Keratinocyte (primary cell): ENCODE measurements at regions not wholly inside any gene's neighbourhood (a gene's known extent, or its start where the extent isn't known, plus 50 kb on each side); places are given as distances from the start of the nearest gene placed in this dataset.

Experiments used
- DNase-seq: peaks from one replicate; pipeline ENCODE4 v3.0.0-alpha.2; 2011; ENCODE audit warnings: low read depth, missing footprints, low spot score
- FAIRE-seq: peaks from 2 replicates; lab custom pipeline; 2011; peaks lifted over from hg19 to GRCh38; lab: Jason Lieb, UNC
- H2AFZ ChIP-seq: 2 replicates; pipeline ENCODE4 v1.6.0; 2012; ENCODE audit warnings: low read length, control low read depth, inconsistent platforms; ENCODE audit not compliant: control insufficient read depth
- H3K27ac ChIP-seq: 2 replicates; pipeline ENCODE4 v1.5.1; 2011; ENCODE audit warnings: low read length; ENCODE audit not compliant: control insufficient read depth, insufficient read depth
- H3K27me3 ChIP-seq: 3 replicates; pipeline ENCODE4 v1.6.0; 2011; ENCODE audit warnings: low read length; ENCODE audit not compliant: control insufficient read depth, insufficient read depth; ENCODE audit errors: extremely low read depth
- H3K36me3 ChIP-seq, 2 experiments: 2 replicates in 1 of 2; 3 replicates in 1 of 2; pipeline ENCODE4 v1.5.1; 2011; ENCODE audit warnings: low read length in 2 of 2, mild to moderate bottlenecking in 1 of 2; ENCODE audit not compliant: control insufficient read depth in 2 of 2, insufficient read depth in 2 of 2; ENCODE audit errors: extremely low read depth in 1 of 2
- H3K4me1 ChIP-seq: 3 replicates; pipeline ENCODE4 v1.5.1; 2011; ENCODE audit warnings: low read length; ENCODE audit not compliant: control insufficient read depth, insufficient read depth; ENCODE audit errors: extremely low read depth
- H3K4me2 ChIP-seq: 3 replicates; pipeline ENCODE4 v1.6.0; 2011; ENCODE audit warnings: low read depth, low read length; ENCODE audit not compliant: control insufficient read depth, insufficient read depth; ENCODE audit errors: extremely low read depth
- H3K4me3 ChIP-seq, 3 experiments: fragments of 200-600 bp in 1 of 3; sonication (generic) in 1 of 3; 2 replicates in 2 of 3; 3 replicates in 1 of 3; pipeline ENCODE4 v1.5.1; 2011 to 2016; ENCODE audit warnings: low read length in 3 of 3, mild to moderate bottlenecking in 3 of 3, control low read depth in 2 of 3, inconsistent platforms in 1 of 3, low read depth in 1 of 3, mixed read lengths in 1 of 3, mixed run types in 1 of 3, moderate library complexity in 1 of 3; ENCODE audit not compliant: control insufficient read depth in 2 of 3, insufficient read depth in 2 of 3; ENCODE audit errors: extremely low read depth in 1 of 3
- H3K79me2 ChIP-seq: 2 replicates; pipeline ENCODE4 v1.6.0; 2012; ENCODE audit warnings: low read length; ENCODE audit not compliant: control insufficient read depth, insufficient read depth
- H3K9ac ChIP-seq: 3 replicates; pipeline ENCODE4 v1.6.0; 2011; ENCODE audit warnings: low read length; ENCODE audit not compliant: control insufficient read depth, insufficient read depth; ENCODE audit errors: extremely low read depth
- H3K9me1 ChIP-seq: 3 replicates; pipeline ENCODE4 v1.6.0; 2011; ENCODE audit warnings: low read length; ENCODE audit not compliant: control insufficient read depth, insufficient read depth; ENCODE audit errors: extremely low read depth
- H3K9me3 ChIP-seq: 2 replicates; pipeline ENCODE4 v1.5.1; 2012; ENCODE audit warnings: low read depth, low read length; ENCODE audit not compliant: control insufficient read depth
- H4K20me1 ChIP-seq: 3 replicates; pipeline ENCODE4 v1.6.0; 2011; ENCODE audit warnings: low read length; ENCODE audit not compliant: control insufficient read depth, insufficient read depth; ENCODE audit errors: extremely low read depth
- EZH2 ChIP-seq: IDR thresholded peaks from one replicate; pipeline ENCODE4 v1.6.1; 2012; ENCODE audit warnings: inconsistent platforms, mild to moderate bottlenecking, low read length, moderate library complexity
- dilution Hi-C: fragments of 300-500 bp; cut with MboI; formaldehyde crosslinking; loops from one replicate; pipeline ENCODE4 v1.7.0; 2020; ENCODE audit warnings: low sequenced_read_pairs; ENCODE audit not compliant: extremely low pct_ligation_motif_present
- TF ChIP-seq, protein P1 (sequence below), 3 experiments: IDR thresholded peaks in 1 of 3; conservative IDR thresholded peaks in 1 of 3; optimal IDR thresholded peaks in 1 of 3; 2 replicates in 2 of 3; 3 replicates in 1 of 3; pipeline versions ENCODE3 to v1.5.1; 2011; ENCODE audit warnings: low read length in 3 of 3, mild to moderate bottlenecking in 3 of 3, moderate library complexity in 2 of 3, control low read depth in 1 of 3, inconsistent platforms in 1 of 3; ENCODE audit not compliant: insufficient read depth in 2 of 3; ENCODE audit errors: extremely low read depth in 1 of 3

GRCh38 chr3:181941250-181941649 is 229.5 kb downstream of the SOX2 start:
- Histone ChIP-seq H3K27ac (no peak overlapping the region), H3K27me3 (no peaks in the 10 kb centered on the region), H3K4me2 (no peak overlapping the region), H2AFZ (no peak overlapping the region), H3K9me3 (no peaks in the 10 kb centered on the region), H3K4me1 (no peaks in the 10 kb centered on the region), H4K20me1 (no peaks in the 10 kb centered on the region), H3K36me3 (no peaks in the 10 kb centered on the region), H3K9me1 (no peaks in the 10 kb centered on the region), H3K79me2 (no peaks in the 10 kb centered on the region), H3K4me3 (no peak overlapping the region), H3K9ac (no peak overlapping the region)
- dilution Hi-C loops: no loop called here
- TF ChIP-seq, protein P1, sequence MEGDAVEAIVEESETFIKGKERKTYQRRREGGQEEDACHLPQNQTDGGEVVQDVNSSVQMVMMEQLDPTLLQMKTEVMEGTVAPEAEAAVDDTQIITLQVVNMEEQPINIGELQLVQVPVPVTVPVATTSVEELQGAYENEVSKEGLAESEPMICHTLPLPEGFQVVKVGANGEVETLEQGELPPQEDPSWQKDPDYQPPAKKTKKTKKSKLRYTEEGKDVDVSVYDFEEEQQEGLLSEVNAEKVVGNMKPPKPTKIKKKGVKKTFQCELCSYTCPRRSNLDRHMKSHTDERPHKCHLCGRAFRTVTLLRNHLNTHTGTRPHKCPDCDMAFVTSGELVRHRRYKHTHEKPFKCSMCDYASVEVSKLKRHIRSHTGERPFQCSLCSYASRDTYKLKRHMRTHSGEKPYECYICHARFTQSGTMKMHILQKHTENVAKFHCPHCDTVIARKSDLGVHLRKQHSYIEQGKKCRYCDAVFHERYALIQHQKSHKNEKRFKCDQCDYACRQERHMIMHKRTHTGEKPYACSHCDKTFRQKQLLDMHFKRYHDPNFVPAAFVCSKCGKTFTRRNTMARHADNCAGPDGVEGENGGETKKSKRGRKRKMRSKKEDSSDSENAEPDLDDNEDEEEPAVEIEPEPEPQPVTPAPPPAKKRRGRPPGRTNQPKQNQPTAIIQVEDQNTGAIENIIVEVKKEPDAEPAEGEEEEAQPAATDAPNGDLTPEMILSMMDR (optimal IDR thresholded peaks at IDR 0.05 in 1 of 3, IDR thresholded peaks at IDR 0.05 in 1 of 3, conservative IDR thresholded peaks at IDR 0.05 in 1 of 3; ENCODE audit: extremely low read depth in 1 of 3, insufficient read depth in 2 of 3, low read length in 3 of 3): no peak
- FAIRE-seq (no peak), DNase-seq (no peak)

DNA sequence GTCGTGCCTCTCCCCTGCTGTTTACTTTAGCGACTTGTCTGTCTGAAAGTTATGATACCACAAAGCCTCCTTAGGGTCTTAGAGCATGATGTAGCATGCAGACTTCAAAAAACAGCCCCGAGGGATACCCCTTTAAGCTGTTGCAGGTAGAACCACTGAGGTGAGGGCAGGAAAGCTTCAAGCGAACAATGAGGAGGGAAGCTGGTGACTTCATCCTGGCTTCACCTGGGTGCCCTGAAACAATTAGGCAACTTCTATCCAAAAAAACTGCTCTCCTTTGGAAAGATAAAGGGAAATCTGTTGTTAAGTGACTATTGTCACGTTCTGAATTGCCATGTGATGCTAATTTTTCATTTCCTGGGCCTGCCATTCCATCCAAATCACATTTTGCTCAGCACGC is 231.6 kb downstream of the SOX2 start:
- Histone ChIP-seq H3K9me1 (no peaks in the 10 kb centered on the region), H3K9me3 (no peaks in the 10 kb centered on the region), H3K4me2 (no peak overlapping the region), H2AFZ (no peak overlapping the region), H3K27ac (no peak overlapping the region), H4K20me1 (no peaks in the 10 kb centered on the region), H3K27me3 (no peaks in the 10 kb centered on the region), H3K4me1 (no peaks in the 10 kb centered on the region), H3K9ac (no peak overlapping the region), H3K36me3 (no peaks in the 10 kb centered on the region), H3K79me2 (no peaks in the 10 kb centered on the region), H3K4me3 (no peak overlapping the region)
- no peak for DNase-seq
- dilution Hi-C loops: no loop called here
- no peak for FAIRE-seq
- no peak for TF ChIP-seq EZH2
- TF ChIP-seq, protein P1 (optimal IDR thresholded peaks at IDR 0.05 in 1 of 3, IDR thresholded peaks at IDR 0.05 in 1 of 3, conservative IDR thresholded peaks at IDR 0.05 in 1 of 3; ENCODE audit: extremely low read depth in 1 of 3, insufficient read depth in 2 of 3, low read length in 3 of 3): no peak
